Stomach (tissue), 8 donors: ENCODE measurements at regions not wholly inside any gene's neighbourhood (a gene's known extent, or its start where the extent isn't known, plus 50 kb on each side); places are given as distances from the start of the nearest gene placed in this dataset.

Source experiments
- DNase-seq, 2 donors: peaks; one replicate each; pipeline versions ENCODE4 v3.0.0 to v3.0.0-alpha.2; 2013 to 2019
- H3K27ac ChIP-seq, 5 donors: fragments of 200-600 bp in 4 of 5; sonication (generic) in 4 of 5; one replicate each; pipeline ENCODE4 v1.5.1; 2013 to 2019; ENCODE audit warnings: mild to moderate bottlenecking in 1 of 5, moderate library complexity in 1 of 5
- H3K27me3 ChIP-seq, 3 donors: fragments of 200-600 bp; sonication (generic); one replicate each; pipeline ENCODE4 v1.5.1; 2017 to 2019; ENCODE audit warnings: mixed run types in 1 of 3
- H3K36me3 ChIP-seq, 4 donors: fragments of 200-600 bp; sonication (generic); 1 replicate in 3 of 4; 2 replicates in 1 of 4; pipeline ENCODE4 v1.5.1; 2016 to 2019
- H3K4me1 ChIP-seq, 4 donors: fragments of 200-600 bp; sonication (generic); one replicate each; pipeline ENCODE4 v1.5.1; 2016 to 2019
- H3K4me3 ChIP-seq, 4 donors: fragments of 200-600 bp; sonication (generic) in 3 of 4; one replicate each; pipeline ENCODE4 v1.5.1; 2016 to 2019; ENCODE audit warnings: mild to moderate bottlenecking in 1 of 4
- H3K9me3 ChIP-seq, 4 donors: fragments of 200-600 bp; sonication (generic); one replicate each; pipeline ENCODE4 v1.5.1; 2016 to 2019
- CTCF ChIP-seq, 7 experiments: fragments of 450-650 bp in 4 of 7; fragments of 200-600 bp in 3 of 7; sonication (generic) in 3 of 7; IDR thresholded peaks; one replicate each; pipeline ENCODE4 v1.5.1; 2016 to 2019; ENCODE audit warnings: antibody characterized with exemption in 7 of 7, control low read depth in 2 of 7, mild to moderate bottlenecking in 1 of 7
- EP300 ChIP-seq: sonication (generic); formaldehyde crosslinking; IDR thresholded peaks from one replicate; pipeline ENCODE4 v1.6.1; 2017; ENCODE audit warnings: antibody characterized with exemption
- POLR2A ChIP-seq, 4 donors: fragments of 450-650 bp; IDR thresholded peaks; one replicate each; pipeline ENCODE4 v1.6.1; 2016; ENCODE audit warnings: antibody characterized with exemption in 4 of 4, control low read depth in 2 of 4, mild to moderate bottlenecking in 1 of 4, moderate library complexity in 1 of 4
- POLR2AphosphoS5 ChIP-seq, 3 donors: sonication (generic); formaldehyde crosslinking; IDR thresholded peaks; one replicate each; pipeline ENCODE4 v1.6.1; 2016; ENCODE audit warnings: antibody characterized with exemption in 3 of 3
- WGBS, 5 donors: extraction: QIAGEN DNeasy Blood & Tissue Kit in 3 of 5; methylation state at CpG; one replicate each; pipeline versions ENCODE4 v1.1.5 to v1.1.7; 2013 to 2018; 5-methylcytosine and 5-hydroxymethylcytosine counted together
- intact Hi-C: fragments of 100-400 bp; cut with DNase I; formaldehyde crosslinking; loops from one replicate; pipeline ENCODE4 v1.15.1; 2023; ENCODE audit warnings: low total_unique reads
- donor health status: healthy with polysubstance abuse.
- donor health status: Bipolar disorder and iron deficiency.
- donor health status: healthy.

DNA sequence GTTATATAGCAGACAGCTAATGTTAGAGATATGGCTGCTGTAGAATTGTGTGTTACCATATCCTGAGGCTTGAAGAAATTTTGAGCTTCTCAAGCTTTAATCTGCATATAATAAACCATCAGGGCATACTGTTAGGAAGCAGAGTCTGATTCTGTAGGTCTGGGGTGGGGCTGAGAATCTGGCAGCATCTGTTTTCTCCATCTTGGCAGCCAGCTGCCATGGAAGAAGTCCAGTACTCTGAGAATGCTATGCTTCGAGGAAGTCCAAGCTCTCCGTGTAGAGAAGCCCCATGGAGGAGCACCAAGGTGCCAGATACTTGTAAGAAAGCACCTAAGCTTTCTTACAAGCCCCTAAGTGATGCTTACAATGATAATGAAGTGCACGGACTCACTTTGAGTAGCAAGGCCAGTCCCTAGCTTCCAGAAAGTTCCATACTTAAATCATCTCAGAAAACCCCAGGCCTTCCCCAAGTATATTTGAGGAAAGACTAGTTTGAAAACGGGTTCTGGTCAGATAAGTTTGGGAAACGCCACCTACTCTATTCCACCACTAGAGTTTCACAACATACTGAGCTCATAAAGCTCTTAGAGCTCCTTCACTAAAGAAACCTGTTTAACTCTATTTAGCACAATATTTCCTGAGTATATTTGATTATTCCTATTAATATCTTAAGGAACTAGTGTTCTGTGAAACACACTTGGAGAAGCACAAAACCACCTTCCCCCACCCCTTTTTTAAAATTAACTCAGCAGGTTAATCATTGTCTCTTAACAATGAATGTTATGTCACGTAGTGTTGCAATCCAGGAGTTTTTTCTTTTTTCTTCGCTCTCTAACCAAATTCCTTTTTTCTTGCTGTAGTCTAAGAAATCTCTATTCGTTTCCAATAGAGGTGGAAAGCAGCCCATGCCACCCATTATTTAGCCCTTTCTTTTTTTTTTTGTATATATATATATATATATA is 59.9 kb upstream of the RASGRP1 start:
- H3K27ac ChIP-seq: no peak overlapping the region
- 53 to 75% (median 59%) methylated on average over 8 of the region's 8 CpGs for WGBS, 5 donors

DNA sequence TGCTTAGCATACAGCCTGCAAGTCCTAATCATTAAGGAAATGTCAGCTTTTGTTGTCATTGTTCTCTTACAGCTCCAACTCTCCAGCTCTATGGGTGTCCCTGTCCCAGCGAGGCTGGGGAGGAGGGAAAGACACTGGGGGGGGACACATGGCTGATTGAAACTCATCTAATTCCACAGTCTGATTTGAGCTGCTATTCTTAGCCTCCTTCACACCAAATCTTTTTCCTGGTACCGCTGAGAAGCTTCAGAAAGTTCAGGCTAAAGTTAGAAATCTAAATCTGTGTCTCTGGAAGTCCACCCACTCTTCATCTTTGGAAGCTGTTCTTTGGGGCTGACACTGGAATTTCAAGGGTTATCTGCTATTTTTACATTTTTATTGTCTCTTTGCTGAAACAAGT is 61.3 kb upstream of the RASGRP1 start:
- WGBS, 5 donors: 70 to 83% (median 80%) methylated on average over 2 of the region's 2 CpGs

More for the DNA sequence above, 59.9 kb upstream of the RASGRP1 start:
- Histone ChIP-seq H3K4me3 (no peak overlapping the region), H3K9me3 (no peaks in the 10 kb centered on the region), H3K27me3 (no peaks in the 10 kb centered on the region), H3K4me1 (peaks cover 0 to 14% (median 3%) of the 10 kb centered on the region in 4 donors), H3K36me3 (no peaks in the 10 kb centered on the region)
- DNase-seq: no peak
- TF ChIP-seq POLR2AphosphoS5 (IDR thresholded peaks at IDR 0.05): no peak
- TF ChIP-seq EP300: no peak
- TF ChIP-seq CTCF (IDR thresholded peaks at IDR 0.05): no peak
- no peak for TF ChIP-seq POLR2A (IDR thresholded peaks at IDR 0.05)
- intact Hi-C loops: no loop called here

GRCh38 chr15:38626443-38627050 is 61.9 kb upstream of the RASGRP1 start:
- WGBS, 5 donors: 60 to 65% (median 64%) methylated on average over 4 of the region's 4 CpGs
- no peaks in the 10 kb centered on the region for H3K9me3 ChIP-seq
- no peak for DNase-seq
- intact Hi-C loops: no loop called here
- H3K36me3 ChIP-seq: no peaks in the 10 kb centered on the region
- H3K27ac ChIP-seq: no peak overlapping the region
- H3K4me3 ChIP-seq: no peak overlapping the region
- TF ChIP-seq EP300 (no peak), POLR2A (IDR thresholded peaks at IDR 0.05) (no peak), CTCF (IDR thresholded peaks at IDR 0.05) (no peak), POLR2AphosphoS5 (IDR thresholded peaks at IDR 0.05) (no peak)
- H3K4me1 ChIP-seq: no peaks in the 10 kb centered on the region
- H3K27me3 ChIP-seq: no peaks in the 10 kb centered on the region

More for the DNA sequence above, 61.3 kb upstream of the RASGRP1 start:
- Histone ChIP-seq H3K27me3 (no peaks in the 10 kb centered on the region), H3K9me3 (no peaks in the 10 kb centered on the region), H3K4me3 (no peak overlapping the region), H3K36me3 (no peaks in the 10 kb centered on the region), H3K27ac (no peak overlapping the region), H3K4me1 (peaks cover 0 to 3% (median under 1%) of the 10 kb centered on the region in 4 donors)
- TF ChIP-seq EP300 (no peak), POLR2A (IDR thresholded peaks at IDR 0.05) (no peak), CTCF (IDR thresholded peaks at IDR 0.05) (no peak), POLR2AphosphoS5 (IDR thresholded peaks at IDR 0.05) (no peak)
- intact Hi-C loops: no loop called here
- no peak for DNase-seq

DNA sequence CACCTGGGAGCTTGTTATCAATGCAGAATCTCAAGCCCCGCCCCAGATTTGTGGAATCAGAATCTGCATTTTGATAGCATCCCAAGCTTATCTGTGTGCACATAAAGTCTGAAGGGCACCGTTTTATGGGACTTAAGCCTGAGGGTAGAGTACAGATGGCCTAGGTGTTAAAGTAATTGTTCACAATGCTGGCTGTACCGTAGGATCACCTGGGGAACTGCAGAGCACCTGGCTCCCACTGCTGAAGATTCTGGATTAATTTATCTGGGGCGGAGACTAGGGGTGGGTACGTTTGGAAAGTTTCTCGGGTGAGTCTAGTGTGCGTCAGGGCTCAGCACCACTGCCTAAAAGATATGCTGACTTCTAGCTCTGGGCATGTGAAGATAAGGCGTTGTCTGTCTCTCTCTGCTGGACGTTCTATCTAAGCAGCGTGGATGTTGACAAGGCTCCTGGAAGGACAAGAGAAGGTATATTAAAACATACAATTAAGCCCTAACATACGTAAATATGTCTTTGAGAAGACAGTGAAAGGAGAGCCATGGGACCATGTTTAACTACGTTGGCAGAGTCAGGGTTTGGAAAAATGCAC is 63.2 kb upstream of the RASGRP1 start:
- no peak for DNase-seq
- peaks cover 0 to 4% (median 0%) of the 10 kb centered on the region in 3 donors for H3K27me3 ChIP-seq
- TF ChIP-seq EP300 (no peak), POLR2AphosphoS5 (IDR thresholded peaks at IDR 0.05) (no peak), POLR2A (IDR thresholded peaks at IDR 0.05) (no peak), CTCF (IDR thresholded peaks at IDR 0.05) (no peak)
- no peak overlapping the region for H3K4me3 ChIP-seq
- no peak overlapping the region for H3K27ac ChIP-seq
- intact Hi-C loops: no loop called here
- 43 to 69% (median 54%) methylated on average over 12 of the region's 12 CpGs for WGBS, 5 donors
- no peaks in the 10 kb centered on the region for H3K4me1 ChIP-seq
- no peaks in the 10 kb centered on the region for H3K36me3 ChIP-seq
- no peaks in the 10 kb centered on the region for H3K9me3 ChIP-seq
